Cardiac muscle cell (in vitro differentiated cells and primary cell): ENCODE measurements at regions not wholly inside any gene's neighbourhood (a gene's known extent, or its start where the extent isn't known, plus 50 kb on each side); places are given as distances from the start of the nearest gene placed in this dataset.

Experiments
- DNase-seq, 2 donors: peaks; one replicate each; pipeline versions ENCODE4 v3.0.0 to v3.0.0-alpha.2; 2010 to 2017; ENCODE audit warnings: low read depth in 1 of 2, low spot score in 1 of 2
- H3K27ac ChIP-seq: fragments of 200-600 bp; sonication (generic); 2 replicates; pipeline ENCODE4 v1.5.1; 2016
- H3K27me3 ChIP-seq: fragments of 200-600 bp; sonication (generic); 2 replicates; pipeline ENCODE4 v1.6.0; 2016; ENCODE audit warnings: control low read depth
- H3K36me3 ChIP-seq: fragments of 200-600 bp; sonication (generic); 2 replicates; pipeline ENCODE4 v1.5.1; 2016; ENCODE audit warnings: control low read depth
- H3K4me1 ChIP-seq: fragments of 200-600 bp; sonication (generic); 2 replicates; pipeline ENCODE4 v1.8.1; 2017; ENCODE audit warnings: low read depth, mild to moderate bottlenecking, mixed run types
- H3K4me3 ChIP-seq: fragments of 200-600 bp; sonication (generic); 2 replicates; pipeline ENCODE4 v1.5.1; 2016; ENCODE audit warnings: mild to moderate bottlenecking
- H3K9me3 ChIP-seq: fragments of 200-600 bp; sonication (generic); 2 replicates; pipeline ENCODE4 v1.5.1; 2017; ENCODE audit warnings: low read depth, mild to moderate bottlenecking, control low read depth
- CTCF ChIP-seq: IDR thresholded peaks from 2 replicates; pipeline ENCODE4 v1.5.1; 2012; ENCODE audit warnings: low read depth, mild to moderate bottlenecking, low read length

GRCh38 chr11:116665523-116665922 lies 107.3 kb downstream of the BUD13 start:
- Histone ChIP-seq H3K27me3 (no peaks in the 10 kb centered on the region), H3K4me3 (no peak overlapping the region), H3K9me3 (no peaks in the 10 kb centered on the region), H3K27ac (no peak overlapping the region), H3K36me3 (no peaks in the 10 kb centered on the region), H3K4me1 (no peaks in the 10 kb centered on the region)
- no peak for TF ChIP-seq CTCF
- DNase-seq = no peak

- Histone ChIP-seq H3K27ac (no peak overlapping the region), H3K4me3 (no peak overlapping the region), H3K27me3 (no peaks in the 10 kb centered on the region), H3K4me1 (no peaks in the 10 kb centered on the region), H3K9me3 (no peaks in the 10 kb centered on the region), H3K36me3 (no peaks in the 10 kb centered on the region)
- no peak for DNase-seq
- no peak for TF ChIP-seq CTCF
Observed at GRCh38 chr11:116661056-116661455, 111.7 kb downstream of the BUD13 start.

DNA sequence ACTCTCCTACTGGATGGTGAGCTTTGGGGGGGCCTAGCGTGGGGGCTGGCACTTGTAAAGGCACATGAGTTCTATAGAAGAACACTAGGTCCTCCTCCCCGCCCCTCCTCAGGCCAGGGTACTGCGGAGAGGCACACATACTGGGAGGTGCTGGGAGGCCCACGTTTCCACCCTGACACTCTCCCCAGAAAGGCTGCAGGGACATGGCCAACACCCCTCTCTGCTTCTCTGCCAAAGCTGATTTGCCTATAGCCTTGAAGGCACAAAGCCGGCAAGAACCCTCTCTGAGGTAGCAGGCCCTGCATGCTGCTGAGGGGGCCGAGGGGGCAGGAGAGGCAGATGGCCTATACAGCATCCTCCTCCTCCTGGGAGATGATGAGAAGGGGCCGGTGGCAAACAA lies 112.8 kb downstream of the BUD13 start:
- Histone ChIP-seq H3K36me3 (no peaks in the 10 kb centered on the region), H3K27ac (no peak overlapping the region), H3K27me3 (no peaks in the 10 kb centered on the region), H3K4me1 (no peaks in the 10 kb centered on the region), H3K4me3 (no peak overlapping the region), H3K9me3 (no peaks in the 10 kb centered on the region)
- no peak for TF ChIP-seq CTCF
- DNase-seq = no peak

GRCh38 chr11:116658876-116659535 lies 113.8 kb downstream of the BUD13 start:
- DNase-seq = no peak
- Histone ChIP-seq H3K27ac (no peak overlapping the region), H3K27me3 (no peaks in the 10 kb centered on the region), H3K36me3 (no peaks in the 10 kb centered on the region), H3K4me1 (no peaks in the 10 kb centered on the region), H3K4me3 (no peak overlapping the region), H3K9me3 (no peaks in the 10 kb centered on the region)
- TF ChIP-seq CTCF = no peak

DNA sequence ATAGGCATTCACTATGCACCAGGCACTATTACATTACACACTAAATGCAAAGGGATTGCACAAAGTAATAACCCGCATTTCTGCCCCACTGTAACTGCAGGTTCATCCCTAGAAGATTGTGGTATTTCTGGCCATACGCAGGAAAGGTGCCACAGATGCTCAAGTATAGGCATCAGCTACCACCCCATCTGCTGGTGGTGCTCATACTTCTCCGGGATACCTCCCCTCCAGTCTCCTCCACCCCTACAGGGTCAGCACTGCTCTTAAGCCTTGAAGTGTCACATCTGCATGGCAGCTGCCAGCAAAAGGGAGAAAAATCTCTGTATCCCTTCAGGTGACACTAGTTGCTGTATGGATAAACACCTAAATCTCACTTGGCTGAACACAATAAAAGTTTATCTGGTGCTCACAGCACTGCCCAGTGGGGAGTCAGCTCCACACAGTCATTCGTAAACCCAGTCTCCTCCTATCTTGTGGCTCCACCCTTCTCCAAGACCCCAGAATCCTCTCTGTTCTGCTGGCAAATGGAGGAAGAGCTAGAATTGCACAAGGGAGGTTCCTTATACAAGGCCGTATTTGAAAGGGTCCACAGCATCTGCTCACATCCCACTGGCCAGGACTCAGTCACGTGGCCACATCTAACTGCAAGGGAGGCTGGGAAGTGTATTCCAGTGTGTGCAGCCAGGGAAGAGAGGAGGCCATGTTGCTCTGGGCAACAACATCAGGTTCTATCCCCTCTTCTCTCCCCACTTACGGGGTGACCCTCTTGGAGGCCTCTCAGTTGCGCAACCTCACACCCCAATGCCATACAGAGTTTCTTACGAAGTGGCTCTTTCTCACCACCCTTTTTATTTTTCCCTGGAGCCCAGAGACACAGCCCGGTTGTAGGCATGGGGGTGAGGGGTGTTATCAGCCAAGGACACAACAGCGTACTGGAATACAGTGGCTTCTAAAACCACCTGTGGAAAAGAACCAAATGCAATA lies 114.7 kb downstream of the BUD13 start:
- H3K4me1 ChIP-seq = no peaks in the 10 kb centered on the region
- H3K27me3 ChIP-seq = no peaks in the 10 kb centered on the region
- no peak overlapping the region for H3K4me3 ChIP-seq
- TF ChIP-seq CTCF = no peak
- DNase-seq = peak in 1 of 2 donors; percentile 3
- no peaks in the 10 kb centered on the region for H3K9me3 ChIP-seq
- no peaks in the 10 kb centered on the region for H3K36me3 ChIP-seq
- H3K27ac ChIP-seq = no peak overlapping the region
